ENCODE measurements at regions not wholly inside any gene's neighbourhood (a gene's known extent, or its start where the extent isn't known, plus 50 kb on each side); places are given as distances from the start of the nearest gene placed in this dataset.

DNA sequence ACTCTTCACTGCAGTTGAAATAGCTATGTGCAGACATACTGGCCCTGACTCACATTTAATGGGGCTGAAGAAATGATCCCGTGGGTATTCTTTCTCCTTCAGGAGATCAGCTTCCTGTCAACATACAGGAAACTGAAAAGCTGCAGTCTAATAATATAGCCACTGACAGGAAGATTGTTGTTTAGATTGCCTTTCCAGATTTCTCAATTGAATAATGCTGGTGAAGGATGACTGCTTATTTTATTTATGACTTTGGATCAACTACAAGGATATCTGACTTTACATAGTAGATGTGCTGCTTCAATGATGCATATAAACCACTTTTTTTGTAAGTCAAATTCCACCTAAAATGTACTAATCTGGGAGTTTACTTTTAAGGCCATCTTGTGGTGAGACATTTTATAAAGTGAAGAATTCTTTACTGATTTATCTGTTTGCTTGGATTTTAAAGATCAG lies 93.4 kb upstream of the MAP4K3 start:
- H3K4me3 ChIP-seq = no peak overlapping the region

GRCh38 chr2:39531220-39531777 lies 94.2 kb upstream of the MAP4K3 start:
- Histone ChIP-seq H3K4me3 (no peak overlapping the region), H3K27ac (peak overlapping the region in 1 of 21 experiments; percentile 14)

More for the DNA sequence above, 93.4 kb upstream of the MAP4K3 start:
- H3K27ac ChIP-seq = peak overlapping the region in 1 of 21 experiments; percentile 14

DNA sequence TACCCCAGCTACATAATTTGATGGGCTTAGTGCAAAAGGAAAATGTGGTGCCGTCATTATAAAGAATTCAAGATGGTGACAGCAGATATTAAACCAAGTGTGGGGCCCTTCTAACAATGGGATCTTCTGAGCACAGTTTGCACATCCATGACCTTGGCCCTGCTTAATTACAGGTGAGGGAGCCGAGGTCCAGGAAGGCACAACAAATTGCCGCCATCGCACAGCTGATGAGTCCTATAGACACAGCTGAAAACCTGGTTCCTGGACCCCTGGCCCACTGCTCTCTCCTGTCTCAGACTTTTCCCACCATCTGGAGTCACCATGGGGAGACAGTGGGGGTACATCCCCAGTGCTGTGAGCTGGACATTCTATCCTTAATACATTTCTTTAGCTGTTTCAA lies 95.8 kb upstream of the MAP4K3 start:
- H3K27ac ChIP-seq = no peak overlapping the region

DNA sequence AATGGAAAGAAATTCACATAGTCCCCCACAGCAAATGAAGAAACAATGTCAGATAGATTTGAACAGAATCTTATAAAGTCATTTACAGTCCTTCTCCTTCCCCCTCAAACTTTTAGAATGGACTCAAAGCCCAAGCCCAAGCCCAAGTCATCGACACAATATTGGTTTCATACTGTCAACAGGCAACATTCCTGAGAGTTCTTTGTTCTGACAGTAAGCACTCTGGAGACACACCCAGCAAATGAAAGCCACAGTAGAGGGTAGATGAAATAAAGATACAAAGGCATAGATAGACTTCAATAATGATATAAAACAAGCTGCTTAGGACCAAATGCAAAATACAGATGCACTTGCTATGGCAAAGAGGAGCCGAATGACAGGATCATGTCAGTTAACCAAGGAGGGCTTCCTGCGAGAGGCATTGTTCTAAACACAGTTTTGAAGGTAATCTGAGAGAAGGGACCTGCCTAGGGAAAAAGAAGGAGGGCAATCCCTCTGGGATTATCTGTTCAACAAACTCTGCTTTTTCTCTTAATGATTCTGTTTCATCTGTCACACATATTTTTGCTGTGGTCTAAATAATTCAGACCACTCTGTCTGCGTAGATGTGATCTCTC lies 97.1 kb upstream of the MAP4K3 start:
- Histone ChIP-seq H3K4me3 (no peak overlapping the region), H3K27ac (no peak overlapping the region)

More for the DNA sequence above, 95.8 kb upstream of the MAP4K3 start:
- no peak overlapping the region for H3K4me3 ChIP-seq

GRCh38 chr2:39535636-39536185 lies 98.6 kb upstream of the MAP4K3 start:
- Histone ChIP-seq H3K4me3 (no peak overlapping the region), H3K27ac (no peak overlapping the region)

GRCh38 chr2:39537150-39537549 lies 100.1 kb upstream of the MAP4K3 start:
- Histone ChIP-seq H3K27ac (no peak overlapping the region), H3K4me3 (no peak overlapping the region)

- Histone ChIP-seq H3K27ac (no peak overlapping the region), H3K4me3 (no peak overlapping the region)
Observed at GRCh38 chr2:39538718-39539117, 101.6 kb upstream of the MAP4K3 start.

DNA sequence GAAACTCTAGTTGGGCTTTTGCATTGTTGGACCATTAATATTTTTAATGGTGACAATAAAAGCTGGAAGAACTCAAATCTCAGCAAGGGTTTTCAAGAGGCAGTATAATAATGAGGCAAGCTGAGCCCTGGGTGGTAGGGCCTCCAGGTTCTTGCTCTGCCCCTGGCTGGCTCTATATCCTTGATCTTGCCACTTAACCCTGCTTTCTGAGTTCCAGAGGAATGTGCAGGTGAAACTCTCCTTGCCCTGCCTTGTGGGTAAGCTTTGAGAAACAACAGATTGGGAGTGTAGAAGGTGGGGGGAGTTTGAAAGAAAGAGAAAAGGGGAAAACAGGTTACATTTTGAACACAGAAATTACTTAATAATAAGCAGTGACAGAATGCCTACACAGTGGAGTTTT lies 103.3 kb upstream of the MAP4K3 start:
- Histone ChIP-seq H3K27ac (no peak overlapping the region), H3K4me3 (no peak overlapping the region)

GRCh38 chr2:39541011-39541930 lies 104.2 kb upstream of the MAP4K3 start:
- H3K27ac ChIP-seq = no peak overlapping the region
- H3K4me3 ChIP-seq = no peak overlapping the region

DNA sequence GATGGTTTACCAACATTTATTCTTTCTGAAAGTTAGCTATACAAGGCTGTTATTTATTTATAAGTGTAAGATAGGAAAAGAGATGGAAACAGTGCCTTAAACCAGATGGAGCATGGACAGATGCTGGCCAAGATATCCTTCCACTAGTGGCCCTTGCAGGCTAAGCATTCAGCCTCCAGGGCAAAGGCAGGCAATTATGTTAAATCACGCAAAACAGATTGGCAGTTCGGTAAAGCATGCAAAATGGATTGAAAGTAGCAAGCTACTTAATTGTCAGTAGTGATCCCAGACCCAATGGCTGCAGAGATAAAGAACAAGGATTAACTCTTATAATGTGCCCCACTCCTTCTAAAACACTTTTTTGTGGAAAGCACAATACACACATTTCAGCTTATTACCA lies 105.4 kb upstream of the MAP4K3 start:
- no peak overlapping the region for H3K4me3 ChIP-seq
- H3K27ac ChIP-seq = no peak overlapping the region

GRCh38 chr2:39545957-39546356 lies 108.9 kb upstream of the MAP4K3 start:
- Histone ChIP-seq H3K4me3 (no peak overlapping the region), H3K27ac (no peak overlapping the region)

DNA sequence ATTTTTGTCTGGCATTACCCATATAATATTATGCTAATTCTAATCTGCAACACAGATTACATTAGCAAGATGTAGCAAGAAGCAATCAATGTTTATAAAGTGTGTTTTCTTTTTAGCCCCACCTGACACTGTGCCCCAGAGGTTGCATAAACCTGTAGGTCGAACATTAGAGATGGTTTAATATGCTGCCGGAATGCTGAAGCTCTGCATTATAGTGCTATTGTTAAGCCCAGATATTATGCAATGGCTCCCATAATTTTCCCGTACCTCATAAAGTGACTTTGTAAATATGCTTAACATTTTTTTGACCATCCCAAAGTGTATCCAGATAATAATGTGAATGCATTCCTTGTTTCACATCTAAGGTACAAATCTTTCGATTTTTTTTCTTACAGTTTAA lies 109.3 kb upstream of the MAP4K3 start:
- no peak overlapping the region for H3K27ac ChIP-seq
- no peak overlapping the region for H3K4me3 ChIP-seq

- Histone ChIP-seq H3K27ac (no peak overlapping the region), H3K4me3 (no peak overlapping the region)
Observed at GRCh38 chr2:39546937-39547336, 109.9 kb upstream of the MAP4K3 start.

DNA sequence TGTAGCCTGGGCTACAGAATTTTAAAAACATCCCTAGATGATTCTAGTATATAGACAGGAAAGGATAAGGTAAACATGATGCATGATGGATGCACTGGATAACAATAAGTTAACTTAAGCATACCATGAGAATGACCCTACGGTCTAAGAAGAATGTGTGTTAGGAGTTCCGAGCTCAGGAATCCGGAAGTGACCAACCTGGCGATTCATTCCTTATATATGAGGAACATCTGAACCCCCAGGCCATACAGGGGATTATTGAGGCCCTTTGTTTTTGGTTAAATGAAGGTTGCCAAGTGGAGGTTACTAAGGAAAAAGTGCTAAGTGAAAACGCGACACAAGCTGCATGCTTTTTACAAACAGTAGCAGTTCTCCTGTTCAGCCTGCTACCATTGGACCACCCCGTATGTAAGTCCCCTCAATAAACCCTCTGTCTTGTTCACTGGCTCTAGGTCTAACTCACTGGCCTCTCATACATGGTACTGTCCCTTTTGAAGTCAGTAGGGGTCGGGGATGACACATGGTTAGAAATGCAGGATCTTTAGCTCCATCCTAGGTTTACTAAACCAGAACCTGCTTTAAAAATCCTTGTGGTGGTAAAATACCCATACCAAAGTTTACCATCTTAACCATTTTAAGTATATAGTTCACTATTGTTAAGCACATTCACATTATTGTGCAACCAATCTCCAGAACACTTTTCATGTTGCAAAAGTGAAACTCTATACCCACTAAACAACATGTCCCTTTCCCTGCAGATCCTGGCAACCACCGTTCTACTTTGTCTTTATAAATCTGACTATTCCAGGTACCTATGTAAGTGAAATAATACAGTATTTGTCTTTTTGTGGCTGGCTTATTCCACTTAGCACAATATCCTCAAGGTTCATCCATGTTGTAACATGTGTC lies 111.0 kb upstream of the MAP4K3 start:
- Histone ChIP-seq H3K27ac (no peak overlapping the region), H3K4me3 (no peak overlapping the region)

DNA sequence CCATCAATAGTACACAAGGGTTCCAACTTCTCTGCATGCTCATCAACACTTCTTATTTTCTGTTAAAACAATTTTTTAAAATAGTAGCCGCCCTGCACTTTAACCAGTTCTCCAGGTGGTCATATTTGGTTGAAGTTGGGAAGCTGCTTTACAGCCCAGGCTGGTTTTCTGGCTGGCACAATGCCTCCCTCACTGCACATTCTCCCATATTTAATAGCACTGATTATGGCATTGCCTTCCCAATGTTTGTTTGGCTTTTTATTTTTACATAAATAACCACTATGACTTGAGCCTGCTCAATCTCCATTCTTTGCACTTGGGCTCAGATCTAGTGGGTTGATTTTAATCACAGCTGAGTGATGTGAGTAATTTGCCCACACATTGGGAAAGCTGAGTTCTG lies 111.9 kb upstream of the MAP4K3 start:
- H3K27ac ChIP-seq = no peak overlapping the region

GRCh38 chr2:39549718-39550464 lies 112.8 kb upstream of the MAP4K3 start:
- Histone ChIP-seq H3K27ac (no peak overlapping the region), H3K4me3 (no peak overlapping the region)

More for the DNA sequence above, 111.9 kb upstream of the MAP4K3 start:
- H3K4me3 ChIP-seq = no peak overlapping the region

DNA sequence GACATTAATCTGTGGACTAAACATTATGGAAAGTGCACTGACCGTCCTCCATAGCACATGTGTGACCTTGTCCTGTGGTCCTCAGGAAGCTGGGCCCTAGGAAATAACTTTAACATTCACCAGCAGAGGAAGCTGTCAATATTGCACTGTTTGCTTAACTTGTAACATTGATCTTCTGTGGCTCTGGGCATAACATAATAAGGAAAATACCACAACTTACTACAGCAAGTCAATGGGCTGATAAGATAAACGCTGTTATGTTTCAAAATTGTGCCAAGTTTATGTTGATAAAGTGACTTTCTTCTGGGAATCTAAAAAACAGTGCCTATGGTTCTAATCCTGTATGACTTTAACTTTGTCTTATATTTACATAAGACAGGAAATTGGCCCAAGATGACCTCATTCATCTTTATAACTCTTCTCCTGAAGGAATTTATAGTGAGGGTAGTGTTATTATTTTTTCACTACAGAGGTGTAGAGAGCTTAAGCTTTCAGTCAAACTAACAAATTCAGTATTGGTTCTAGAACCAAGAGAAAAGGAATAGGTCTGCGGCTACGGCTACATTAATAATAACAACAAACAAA lies 113.7 kb upstream of the MAP4K3 start:
- no peak overlapping the region for H3K4me3 ChIP-seq
- no peak overlapping the region for H3K27ac ChIP-seq

DNA sequence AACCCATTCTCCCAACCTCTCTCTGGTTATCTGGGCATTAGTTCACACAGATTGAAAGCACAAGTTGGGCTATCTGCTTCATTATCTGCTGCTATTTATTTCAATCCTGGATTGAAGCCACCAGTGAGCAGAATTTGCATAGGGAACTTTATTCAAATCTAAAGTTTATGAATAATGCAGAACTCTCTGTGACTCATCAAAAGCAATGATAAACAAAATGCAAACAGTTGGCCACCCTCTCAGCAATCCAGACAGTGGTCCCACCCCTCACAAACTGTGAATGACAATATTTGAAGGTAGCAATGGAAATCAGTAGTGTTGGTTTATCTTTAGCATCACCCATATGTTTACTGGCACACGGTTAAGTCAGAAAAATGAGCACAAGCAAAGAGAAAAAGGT lies 106.8 kb upstream of the TMEM178A start:
- Histone ChIP-seq H3K4me3 (no peak overlapping the region), H3K27ac (no peak overlapping the region)
